GM12872 (cell line): ENCODE measurements at regions not wholly inside any gene's neighbourhood (a gene's known extent, or its start where the extent isn't known, plus 50 kb on each side); places are given as distances from the start of the nearest gene placed in this dataset.

ENCODE experiments used
- CTCF ChIP-seq: IDR thresholded peaks from 3 replicates; pipeline ENCODE4 v1.5.1; 2011; ENCODE audit warnings: low read depth, mild to moderate bottlenecking, low read length, moderate library complexity; ENCODE audit not compliant: insufficient read depth

- no peak for TF ChIP-seq CTCF
Observed at GRCh38 chr1:174105086-174105485, 54.2 kb upstream of the RABGAP1L start.

- no peak for TF ChIP-seq CTCF
Observed at GRCh38 chr1:174103766-174104165, 55.6 kb upstream of the RABGAP1L start.

GRCh38 chr1:174097426-174097825 is 61.9 kb upstream of the RABGAP1L start:
- no peak for TF ChIP-seq CTCF

- TF ChIP-seq CTCF, result peak; percentile 19; the same call in 1 of the 3 replicates
Observed at GRCh38 chr1:174093789-174094188, 65.5 kb upstream of the RABGAP1L start.

GRCh38 chr1:174090471-174090870 is 68.3 kb upstream of the RC3H1 start:
- no peak for TF ChIP-seq CTCF

GRCh38 chr1:174080819-174081218 is 58.7 kb upstream of the RC3H1 start:
- TF ChIP-seq CTCF, result no peak

GRCh38 chr1:174079796-174080195 is 57.6 kb upstream of the RC3H1 start:
- TF ChIP-seq CTCF, result no peak
